PC-9 (cell line): ENCODE measurements at regions not wholly inside any gene's neighbourhood (a gene's known extent, or its start where the extent isn't known, plus 50 kb on each side); places are given as distances from the start of the nearest gene placed in this dataset.

Source experiments
- EZH2 ChIP-seq: fragments of 200-600 bp; sonication (generic); IDR thresholded peaks from 2 replicates; pipeline ENCODE4 v1.8.0; 2017; ENCODE audit warnings: antibody characterized with exemption, low read depth
- TF ChIP-seq, protein P1 (sequence below): fragments of 200-600 bp; sonication (generic); conservative IDR thresholded peaks from 2 replicates; pipeline ENCODE4 v1.6.1; 2017; ENCODE audit warnings: mixed run types, antibody characterized with exemption, mild to moderate bottlenecking, moderate library complexity

DNA sequence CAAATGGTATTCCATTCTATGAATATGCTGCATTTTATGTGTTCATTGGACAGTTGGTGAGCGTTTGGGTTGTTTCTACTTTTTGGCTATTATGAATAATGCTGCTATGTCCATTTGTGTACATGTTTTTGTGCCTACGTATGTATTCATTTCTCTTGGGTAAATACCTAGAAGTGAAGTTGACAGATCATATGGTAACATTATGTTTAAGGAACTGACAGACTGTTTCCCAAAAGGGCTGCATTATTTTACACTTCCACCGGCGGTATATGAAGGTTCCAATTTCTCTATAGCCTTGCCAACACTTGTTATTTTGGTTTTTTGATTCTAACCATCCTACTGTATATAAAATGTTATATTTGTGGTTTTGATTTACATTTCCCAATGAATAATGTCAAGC lies 703.9 kb upstream of the CDH2 start:
- TF ChIP-seq, protein P1, sequence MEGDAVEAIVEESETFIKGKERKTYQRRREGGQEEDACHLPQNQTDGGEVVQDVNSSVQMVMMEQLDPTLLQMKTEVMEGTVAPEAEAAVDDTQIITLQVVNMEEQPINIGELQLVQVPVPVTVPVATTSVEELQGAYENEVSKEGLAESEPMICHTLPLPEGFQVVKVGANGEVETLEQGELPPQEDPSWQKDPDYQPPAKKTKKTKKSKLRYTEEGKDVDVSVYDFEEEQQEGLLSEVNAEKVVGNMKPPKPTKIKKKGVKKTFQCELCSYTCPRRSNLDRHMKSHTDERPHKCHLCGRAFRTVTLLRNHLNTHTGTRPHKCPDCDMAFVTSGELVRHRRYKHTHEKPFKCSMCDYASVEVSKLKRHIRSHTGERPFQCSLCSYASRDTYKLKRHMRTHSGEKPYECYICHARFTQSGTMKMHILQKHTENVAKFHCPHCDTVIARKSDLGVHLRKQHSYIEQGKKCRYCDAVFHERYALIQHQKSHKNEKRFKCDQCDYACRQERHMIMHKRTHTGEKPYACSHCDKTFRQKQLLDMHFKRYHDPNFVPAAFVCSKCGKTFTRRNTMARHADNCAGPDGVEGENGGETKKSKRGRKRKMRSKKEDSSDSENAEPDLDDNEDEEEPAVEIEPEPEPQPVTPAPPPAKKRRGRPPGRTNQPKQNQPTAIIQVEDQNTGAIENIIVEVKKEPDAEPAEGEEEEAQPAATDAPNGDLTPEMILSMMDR = no peak
- no peak for TF ChIP-seq EZH2
